ENCODE measurements at regions not wholly inside any gene's neighbourhood (a gene's known extent, or its start where the extent isn't known, plus 50 kb on each side); places are given as distances from the start of the nearest gene placed in this dataset.

DNA sequence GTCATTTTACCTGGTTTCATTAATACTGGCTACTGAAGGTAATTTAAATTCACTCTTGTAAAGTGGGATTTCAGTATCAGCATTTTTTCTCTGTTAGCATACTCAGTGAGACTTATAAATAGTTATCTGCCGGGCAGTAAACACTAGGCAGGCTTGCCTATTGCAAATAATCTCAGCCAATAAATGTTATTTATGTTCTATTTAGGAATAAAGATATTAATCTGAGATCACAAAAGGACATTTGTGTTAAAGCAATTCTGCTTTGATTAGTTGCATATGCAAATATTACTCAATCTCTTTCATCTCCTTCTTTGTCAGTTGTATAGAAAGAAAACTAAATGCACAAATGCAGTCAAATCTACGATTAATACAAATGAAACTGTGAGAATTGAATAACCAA is 827.8 kb downstream of the TLE4 start:
- Histone ChIP-seq H2AFZ (ENCODE audit: low read length) (no peak overlapping the region), H3K14ac (ENCODE audit: insufficient read length) (no peak overlapping the region), H2BK12ac (ENCODE audit: low read depth, low read length) (no peak overlapping the region), H2AK5ac (ENCODE audit: low read depth, low read length) (no peak overlapping the region), H2BK5ac (ENCODE audit: low read depth, low read length) (no peak overlapping the region), H3K4me1 (replicated peaks in 1 of 4; ENCODE audit: control insufficient read depth in 3 of 4, insufficient read depth in 4 of 4, low read length in 3 of 4) (peaks cover 0 to 13% (median 2%) of the 10 kb centered on the region in 4 experiments; a peak in 3 of 7 replicates), H2BK120ac (replicated peaks; ENCODE audit: low read depth, low read length) (no peak overlapping the region), H3K36me3 (ENCODE audit: control insufficient read depth in 2 of 4, insufficient read depth in 4 of 4, low read length in 3 of 4) (no peaks in the 10 kb centered on the region; a peak in 3 of 8 replicates), H3K79me2 (ENCODE audit: control insufficient read depth in 1 of 2, insufficient read depth in 2 of 2, low read length in 2 of 2) (no peaks in the 10 kb centered on the region), H4K20me1 (replicated peaks in 1 of 2; ENCODE audit: control insufficient read depth in 1 of 2, insufficient read depth in 2 of 2, low read length in 2 of 2) (no peaks in the 10 kb centered on the region), H3K23me2 (ENCODE audit: low read depth, low read length) (no peaks in the 10 kb centered on the region), H4K5ac (ENCODE audit: insufficient read length, low read depth, low read length) (no peak overlapping the region), H4K8ac (ENCODE audit: extremely low read depth, insufficient read depth, low read length) (no peak overlapping the region), H3K56ac (replicated peaks; ENCODE audit: insufficient read length, low read depth, low read length) (no peak overlapping the region), H2BK15ac (ENCODE audit: low read length) (no peak overlapping the region), H3K9me3 (ENCODE audit: insufficient read depth in 2 of 2, low read depth in 1 of 2, low read length in 1 of 2) (no peaks in the 10 kb centered on the region), H3K4ac (replicated peaks; ENCODE audit: insufficient read length, low read depth, low read length) (no peak overlapping the region), H4K91ac (replicated peaks; ENCODE audit: insufficient read length, low read length) (no peak overlapping the region), H3K4me2 (ENCODE audit: insufficient read depth in 1 of 2, low read depth in 2 of 2, low read length in 2 of 2) (no peak overlapping the region), H3K27me3 (replicated peaks in 1 of 4; ENCODE audit: control insufficient read depth in 3 of 4, extremely low read depth in 1 of 4, insufficient read depth in 3 of 4, low read length in 3 of 4) (no peaks in the 10 kb centered on the region), H3K9ac (replicated peaks in 1 of 4; ENCODE audit: extremely low read depth in 1 of 4, low read depth in 3 of 4, low read length in 3 of 4) (no peak overlapping the region), H3K23ac (ENCODE audit: insufficient read length) (no peak overlapping the region), H3K18ac (ENCODE audit: extremely low read depth, low read length) (no peak overlapping the region), H2BK20ac (ENCODE audit: low read length) (no peak overlapping the region), H3K27ac (ENCODE audit: low read depth, low read length) (no peak overlapping the region), H3K4me3 (ENCODE audit: extremely low read depth in 1 of 4, insufficient read depth in 2 of 4, low read depth in 3 of 4, low read length in 4 of 4) (no peak overlapping the region), H3K79me1 (ENCODE audit: low read depth, low read length) (no peaks in the 10 kb centered on the region)
- POLR2A ChIA-PET (ENCODE audit: partially characterized antibody): interaction anchor here (0.9 kb wide), 1 partner anchor 10 kb away, joined by 3 read pairs; no protein-coding TSS in a partner anchor
- CTCF ChIA-PET (ENCODE audit: partially characterized antibody): interaction anchor here (0.7 kb wide), 1 partner anchor 178 kb away, joined by 4 read pairs; no protein-coding TSS in a partner anchor
- DNase-seq (ENCODE audit: low read depth in 1 of 2, low spot score in 2 of 2): no peak
- WGBS, 2 experiments (ENCODE audit: extremely low coverage in 1 of 2, insufficient coverage in 1 of 2, insufficient read length in 1 of 2, insufficient replicate concordance in 2 of 2, low coverage in 1 of 2, low lambda C conversion rate in 2 of 2, missing lambda C conversion rate in 1 of 2): 89% methylated on average over 2 of the region's 2 CpGs; no CpG with 5 or more reads in 1 of the 2 experiments
- no peak for FAIRE-seq
- no peak for TF ChIP-seq SP2 (IDR thresholded peaks at IDR 0.05; ENCODE audit: low read length)
